ENCODE measurements at regions not wholly inside any gene's neighbourhood (a gene's known extent, or its start where the extent isn't known, plus 50 kb on each side); places are given as distances from the start of the nearest gene placed in this dataset.

DNA sequence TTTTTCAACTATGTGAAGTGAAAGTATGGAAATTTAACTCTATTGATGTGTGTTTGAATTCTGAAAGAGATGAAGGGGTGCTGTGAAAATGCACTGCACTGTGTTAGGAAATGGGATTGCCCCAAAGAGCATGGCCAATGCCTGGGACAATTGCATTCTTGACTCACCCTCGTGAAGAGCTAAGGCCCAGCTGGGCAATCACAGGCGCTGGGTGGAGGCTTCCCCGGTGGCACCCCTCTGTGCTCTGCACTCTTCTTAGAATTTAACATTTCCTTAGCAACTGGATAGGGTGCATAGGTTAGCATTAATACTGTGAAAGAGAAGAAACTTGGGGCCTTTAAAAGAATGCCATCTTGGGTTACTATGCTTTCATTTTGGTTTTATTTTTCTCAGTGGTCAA, 179.9 kb upstream of the GOLIM4 start (continued):
- TF ChIP-seq, protein P1, sequence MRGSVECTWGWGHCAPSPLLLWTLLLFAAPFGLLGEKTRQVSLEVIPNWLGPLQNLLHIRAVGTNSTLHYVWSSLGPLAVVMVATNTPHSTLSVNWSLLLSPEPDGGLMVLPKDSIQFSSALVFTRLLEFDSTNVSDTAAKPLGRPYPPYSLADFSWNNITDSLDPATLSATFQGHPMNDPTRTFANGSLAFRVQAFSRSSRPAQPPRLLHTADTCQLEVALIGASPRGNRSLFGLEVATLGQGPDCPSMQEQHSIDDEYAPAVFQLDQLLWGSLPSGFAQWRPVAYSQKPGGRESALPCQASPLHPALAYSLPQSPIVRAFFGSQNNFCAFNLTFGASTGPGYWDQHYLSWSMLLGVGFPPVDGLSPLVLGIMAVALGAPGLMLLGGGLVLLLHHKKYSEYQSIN (CRISPR knock-in tag; IDR thresholded peaks at IDR 0.05; ENCODE audit: borderline replicate concordance), result no peak
- no peak for TF ChIP-seq ZNF839 (CRISPR knock-in tag; IDR thresholded peaks at IDR 0.05; ENCODE audit: borderline replicate concordance)
- no peak for TF ChIP-seq IRX3 (CRISPR knock-in tag; IDR thresholded peaks at IDR 0.05; ENCODE audit: borderline replicate concordance, low read depth)
- TF ChIP-seq ATRX (CRISPR knock-in tag; IDR thresholded peaks at IDR 0.05; ENCODE audit: borderline replicate concordance), result no peak
- no peak for TF ChIP-seq ELF4 (CRISPR knock-in tag; IDR thresholded peaks at IDR 0.05; ENCODE audit: borderline replicate concordance)
- no peak for TF ChIP-seq ZNF570 (CRISPR knock-in tag; IDR thresholded peaks at IDR 0.05; ENCODE audit: borderline replicate concordance)
- no peak for TF ChIP-seq ZBTB7A (CRISPR knock-in tag; IDR thresholded peaks at IDR 0.05)
- no peak for TF ChIP-seq CHD4 (IDR thresholded peaks at IDR 0.05; ENCODE audit: borderline replicate concordance, low read length)
- no peak for TF ChIP-seq SMARCC2 (IDR thresholded peaks at IDR 0.05)
- no peak for TF ChIP-seq ATAD3A (CRISPR knock-in tag; IDR thresholded peaks at IDR 0.05)

DNA sequence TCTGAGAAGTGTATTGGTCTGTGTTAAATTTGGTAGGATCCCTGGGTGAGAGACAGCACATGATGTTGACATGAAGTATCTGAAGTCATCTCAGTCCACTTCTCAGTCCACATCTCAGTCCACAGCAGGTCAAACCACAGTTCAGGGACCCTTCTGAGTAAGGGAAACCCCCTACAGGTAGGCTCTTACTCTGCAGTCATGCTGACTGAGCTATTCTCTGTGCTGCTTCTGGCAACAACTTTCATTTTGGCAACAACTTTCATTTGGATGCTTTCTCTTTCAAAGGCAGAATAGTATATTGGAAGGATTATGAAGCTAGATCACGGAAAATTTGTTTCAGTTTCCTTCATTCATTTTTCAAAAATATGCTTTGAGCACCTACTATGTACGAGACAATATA, 178.2 kb upstream of the GOLIM4 start:
- no peaks in the 10 kb centered on the region; a peak in 1 of 5 replicates for H3K27me3 ChIP-seq (ENCODE audit: control insufficient read depth in 1 of 2, insufficient read depth in 2 of 2, low read length in 2 of 2)
- in situ Hi-C loops (cut with HindIII; ENCODE audit: extremely low pct_ligation_motif_present, low pct_unique_long_range_greater_than_20kb) (no loop called here), intact Hi-C loops (cut with micrococcal nuclease; ENCODE audit: unreplicated experiment) (no loop called here)
- H3K9me3 ChIP-seq (ENCODE audit: low read length), result no peaks in the 10 kb centered on the region
- H3K4me1 ChIP-seq (ENCODE audit: insufficient read depth, low read length), result no peaks in the 10 kb centered on the region
- no peaks in the 10 kb centered on the region for H3K36me3 ChIP-seq (replicated peaks in 1 of 2; ENCODE audit: control insufficient read depth in 1 of 2, insufficient read depth in 2 of 2, low read length in 2 of 2)
- BruUV-seq (replicated peaks), result no TSS peak
- no peak overlapping the region for H3K9ac ChIP-seq (ENCODE audit: insufficient read depth, low read depth, low read length)
- H4K20me1 ChIP-seq (ENCODE audit: insufficient read depth, low read length), result no peaks in the 10 kb centered on the region
- no peak overlapping the region for H3K4me3 ChIP-seq (replicated peaks in 1 of 3; ENCODE audit: insufficient read depth in 1 of 3, low read depth in 2 of 3, low read length in 3 of 3)
- ATAC-seq (no peak), FAIRE-seq (no peak), DNase-seq (ENCODE audit: low spot score) (no peak)
- POLR2A ChIA-PET, result no interaction called here
- H3K79me2 ChIP-seq (ENCODE audit: insufficient read depth, low read length), result no peaks in the 10 kb centered on the region
- 0% methylated on average over 2 of the region's 2 CpGs for WGBS (ENCODE audit: low lambda C conversion rate)
- H3K4me2 ChIP-seq (ENCODE audit: low read depth, low read length), result no peak overlapping the region
- no peak overlapping the region for H2AFZ ChIP-seq (ENCODE audit: low read length)
- CTCF ChIA-PET (ENCODE audit: low intra/inter-chr PET ratio, low total read pairs), result no interaction called here
- no peak overlapping the region for H3K27ac ChIP-seq (ENCODE audit: extremely low read length, insufficient read depth, low read length)
- TF ChIP-seq SIN3B (IDR thresholded peaks at IDR 0.05; ENCODE audit: low read length) (no peak), NCOA2 (CRISPR knock-in tag; IDR thresholded peaks at IDR 0.05) (no peak), PHF5A (CRISPR knock-in tag; IDR thresholded peaks at IDR 0.05; ENCODE audit: low read depth, unreplicated experiment) (no peak), HNF4A (CRISPR knock-in tag; IDR thresholded peaks at IDR 0.05) (no peak), ZNF614 (CRISPR knock-in tag; IDR thresholded peaks at IDR 0.05; ENCODE audit: borderline replicate concordance) (no peak), PCBP1 (IDR thresholded peaks at IDR 0.05; ENCODE audit: borderline replicate concordance, low read depth, low read length) (no peak), TOPORS (CRISPR knock-in tag; IDR thresholded peaks at IDR 0.05) (no peak), ETV6 (CRISPR knock-in tag; conservative IDR thresholded peaks at IDR 0.05) (no peak), HNRNPL (IDR thresholded peaks at IDR 0.05; ENCODE audit: low read depth, low read length) (no peak), NFIC (IDR thresholded peaks at IDR 0.05; ENCODE audit: low read length) (no peak)
- TF ChIP-seq, protein P2, sequence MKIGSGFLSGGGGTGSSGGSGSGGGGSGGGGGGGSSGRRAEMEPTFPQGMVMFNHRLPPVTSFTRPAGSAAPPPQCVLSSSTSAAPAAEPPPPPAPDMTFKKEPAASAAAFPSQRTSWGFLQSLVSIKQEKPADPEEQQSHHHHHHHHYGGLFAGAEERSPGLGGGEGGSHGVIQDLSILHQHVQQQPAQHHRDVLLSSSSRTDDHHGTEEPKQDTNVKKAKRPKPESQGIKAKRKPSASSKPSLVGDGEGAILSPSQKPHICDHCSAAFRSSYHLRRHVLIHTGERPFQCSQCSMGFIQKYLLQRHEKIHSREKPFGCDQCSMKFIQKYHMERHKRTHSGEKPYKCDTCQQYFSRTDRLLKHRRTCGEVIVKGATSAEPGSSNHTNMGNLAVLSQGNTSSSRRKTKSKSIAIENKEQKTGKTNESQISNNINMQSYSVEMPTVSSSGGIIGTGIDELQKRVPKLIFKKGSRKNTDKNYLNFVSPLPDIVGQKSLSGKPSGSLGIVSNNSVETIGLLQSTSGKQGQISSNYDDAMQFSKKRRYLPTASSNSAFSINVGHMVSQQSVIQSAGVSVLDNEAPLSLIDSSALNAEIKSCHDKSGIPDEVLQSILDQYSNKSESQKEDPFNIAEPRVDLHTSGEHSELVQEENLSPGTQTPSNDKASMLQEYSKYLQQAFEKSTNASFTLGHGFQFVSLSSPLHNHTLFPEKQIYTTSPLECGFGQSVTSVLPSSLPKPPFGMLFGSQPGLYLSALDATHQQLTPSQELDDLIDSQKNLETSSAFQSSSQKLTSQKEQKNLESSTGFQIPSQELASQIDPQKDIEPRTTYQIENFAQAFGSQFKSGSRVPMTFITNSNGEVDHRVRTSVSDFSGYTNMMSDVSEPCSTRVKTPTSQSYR (CRISPR knock-in tag; IDR thresholded peaks at IDR 0.05; ENCODE audit: borderline replicate concordance), result no peak
- TF ChIP-seq, protein P3, sequence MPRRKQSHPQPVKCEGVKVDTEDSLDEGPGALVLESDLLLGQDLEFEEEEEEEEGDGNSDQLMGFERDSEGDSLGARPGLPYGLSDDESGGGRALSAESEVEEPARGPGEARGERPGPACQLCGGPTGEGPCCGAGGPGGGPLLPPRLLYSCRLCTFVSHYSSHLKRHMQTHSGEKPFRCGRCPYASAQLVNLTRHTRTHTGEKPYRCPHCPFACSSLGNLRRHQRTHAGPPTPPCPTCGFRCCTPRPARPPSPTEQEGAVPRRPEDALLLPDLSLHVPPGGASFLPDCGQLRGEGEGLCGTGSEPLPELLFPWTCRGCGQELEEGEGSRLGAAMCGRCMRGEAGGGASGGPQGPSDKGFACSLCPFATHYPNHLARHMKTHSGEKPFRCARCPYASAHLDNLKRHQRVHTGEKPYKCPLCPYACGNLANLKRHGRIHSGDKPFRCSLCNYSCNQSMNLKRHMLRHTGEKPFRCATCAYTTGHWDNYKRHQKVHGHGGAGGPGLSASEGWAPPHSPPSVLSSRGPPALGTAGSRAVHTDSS (CRISPR knock-in tag; conservative IDR thresholded peaks at IDR 0.05), result no peak
